Mucosa of rectum (tissue), 2 donors: ENCODE measurements at regions not wholly inside any gene's neighbourhood (a gene's known extent, or its start where the extent isn't known, plus 50 kb on each side); places are given as distances from the start of the nearest gene placed in this dataset.

Experiments
- H3K27ac ChIP-seq, 2 donors: one replicate each; pipeline ENCODE4 v1.7.0; 2013; ENCODE audit warnings: inconsistent platforms in 2 of 2, low read depth in 2 of 2, low read length in 2 of 2
- H3K27me3 ChIP-seq, 2 donors: one replicate each; pipeline ENCODE4 v1.7.0; 2013; ENCODE audit warnings: low read length in 2 of 2; ENCODE audit not compliant: control insufficient read depth in 2 of 2, insufficient read depth in 2 of 2
- H3K36me3 ChIP-seq, 2 donors: one replicate each; pipeline ENCODE4 v1.7.0; 2013; ENCODE audit warnings: low read length in 2 of 2; ENCODE audit not compliant: control insufficient read depth in 2 of 2, insufficient read depth in 2 of 2
- H3K4me1 ChIP-seq, 2 donors: one replicate each; pipeline ENCODE4 v1.7.0; 2013; ENCODE audit warnings: low read length in 2 of 2, mild to moderate bottlenecking in 1 of 2; ENCODE audit not compliant: control insufficient read depth in 2 of 2, insufficient read depth in 2 of 2
- H3K4me3 ChIP-seq, 2 donors: one replicate each; pipeline ENCODE4 v1.7.0; 2013; ENCODE audit warnings: low read length in 2 of 2
- H3K9ac ChIP-seq, 2 donors: one replicate each; pipeline ENCODE4 v1.7.0; 2013; ENCODE audit warnings: low read length in 2 of 2, low read depth in 1 of 2, mild to moderate bottlenecking in 1 of 2
- H3K9me3 ChIP-seq, 2 donors: one replicate each; pipeline ENCODE4 v1.7.0; 2013; ENCODE audit warnings: low read length in 2 of 2; ENCODE audit not compliant: control insufficient read depth in 2 of 2
- donor health status: healthy.
- donor health status: Normal muscosa, but diverticular disease.

GRCh38 chr20:1060985-1061384 is 57.4 kb upstream of the PSMF1 start:
- H3K4me3 ChIP-seq = no peak overlapping the region
- H3K36me3 ChIP-seq = no peaks in the 10 kb centered on the region
- no peak overlapping the region for H3K27ac ChIP-seq
- H3K4me1 ChIP-seq = peaks cover 16 to 21% of the 10 kb centered on the region in 2 donors
- H3K9me3 ChIP-seq = no peaks in the 10 kb centered on the region
- no peaks in the 10 kb centered on the region for H3K27me3 ChIP-seq
- no peak overlapping the region for H3K9ac ChIP-seq

DNA sequence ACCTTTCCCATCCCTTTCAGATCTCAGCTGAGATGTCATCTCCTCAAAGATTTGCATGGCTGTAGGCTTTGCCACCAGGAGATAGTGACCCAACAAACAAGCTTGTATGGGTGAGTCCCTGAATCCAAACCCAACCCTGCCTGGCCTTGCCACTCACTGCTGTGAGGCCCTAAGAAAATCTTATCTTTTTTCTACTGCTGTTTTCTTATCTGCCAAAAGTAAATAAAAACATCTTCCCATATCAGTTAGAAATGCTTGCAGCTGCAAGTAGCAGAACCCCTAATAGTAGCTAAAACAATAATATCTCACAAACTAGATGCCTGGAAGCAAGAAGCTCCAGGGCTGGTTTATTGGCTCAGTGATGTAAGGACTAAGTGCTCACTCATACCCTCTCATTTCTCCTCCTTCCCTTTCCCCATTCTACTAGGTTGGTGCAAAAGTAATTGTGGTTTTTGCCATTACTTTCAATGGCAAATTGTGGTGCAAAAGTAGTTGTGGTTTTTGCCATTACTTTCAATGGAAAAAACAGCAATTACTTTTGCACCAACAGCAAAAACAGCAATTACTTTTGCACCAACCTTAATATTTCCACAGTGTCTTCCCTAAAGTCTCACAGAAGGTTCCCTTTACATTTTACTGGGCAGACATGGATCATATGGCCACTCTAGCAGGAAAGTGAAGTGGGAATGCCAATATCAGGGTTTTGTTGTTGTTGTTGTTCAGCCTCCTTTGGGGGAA is 56.7 kb upstream of the PSMF1 start:
- peaks cover 16 to 21% of the 10 kb centered on the region in 2 donors for H3K4me1 ChIP-seq
- no peak overlapping the region for H3K9ac ChIP-seq
- no peaks in the 10 kb centered on the region for H3K36me3 ChIP-seq

GRCh38 chr20:1062334-1063010 is 55.9 kb upstream of the PSMF1 start:
- Histone ChIP-seq H3K4me1 (peaks cover 16 to 21% of the 10 kb centered on the region in 2 donors), H3K27me3 (no peaks in the 10 kb centered on the region), H3K36me3 (no peaks in the 10 kb centered on the region), H3K9ac (no peak overlapping the region), H3K27ac (peak overlapping the region; percentile 32 to 64), H3K9me3 (no peaks in the 10 kb centered on the region), H3K4me3 (no peak overlapping the region)

More for the DNA sequence above, 56.7 kb upstream of the PSMF1 start:
- no peaks in the 10 kb centered on the region for H3K27me3 ChIP-seq
- H3K4me3 ChIP-seq = no peak overlapping the region
- peak overlapping the region in 1 of 2 donors; percentile 3 for H3K27ac ChIP-seq
- no peaks in the 10 kb centered on the region for H3K9me3 ChIP-seq
